ENCODE measurements at regions not wholly inside any gene's neighbourhood (a gene's known extent, or its start where the extent isn't known, plus 50 kb on each side); places are given as distances from the start of the nearest gene placed in this dataset.
"Not testable (repeated sequence)": the region's sequence is repeated elsewhere in the genome, so short reads cannot be mapped to it uniquely, and the experiment has no call there.

- Histone ChIP-seq H3K36me3 (replicated peaks in 1 of 2; ENCODE audit: control insufficient read depth in 2 of 2, insufficient read depth in 2 of 2, low read length in 2 of 2) (no peaks in the 10 kb centered on the region), H3K23ac (ENCODE audit: low read depth, low read length, poor library complexity) (no peak overlapping the region), H2BK15ac (ENCODE audit: low read length) (no peak overlapping the region), H3K4ac (ENCODE audit: low read length) (no peak overlapping the region), H3K9ac (ENCODE audit: low read depth, low read length, poor library complexity) (no peak overlapping the region), H3K4me3 (ENCODE audit: low read length in 2 of 2) (no peak overlapping the region), H3K9me3 (replicated peaks in 1 of 2; ENCODE audit: control insufficient read depth in 2 of 2, insufficient read depth in 1 of 2, low read depth in 1 of 2, low read length in 2 of 2) (no peaks in the 10 kb centered on the region), H3K27ac (replicated peaks; ENCODE audit: low read length) (no peak overlapping the region), H2BK120ac (ENCODE audit: low read depth, low read length) (no peak overlapping the region), H2AFZ (ENCODE audit: low read length) (no peak overlapping the region), H4K91ac (ENCODE audit: low read depth, low read length, poor library complexity) (no peak overlapping the region), H3K18ac (ENCODE audit: low read length) (no peak overlapping the region), H2BK12ac (ENCODE audit: low read length) (no peak overlapping the region), H4K8ac (ENCODE audit: low read depth, low read length) (no peak overlapping the region), H2BK5ac (ENCODE audit: low read length) (no peak overlapping the region), H3K14ac (ENCODE audit: low read length) (no peak overlapping the region), H3K27me3 (ENCODE audit: control insufficient read depth in 3 of 3, insufficient read depth in 3 of 3, low read depth in 1 of 3, low read length in 3 of 3) (no peaks in the 10 kb centered on the region), H3K4me2 (ENCODE audit: insufficient read depth, low read length, poor library complexity, severe bottlenecking) (no peak overlapping the region), H3K79me1 (ENCODE audit: low read depth, low read length) (no peaks in the 10 kb centered on the region), H2AK5ac (ENCODE audit: low read depth, low read length) (no peak overlapping the region), H3K4me1 (ENCODE audit: control insufficient read depth in 2 of 2, insufficient read depth in 1 of 2, low read depth in 1 of 2, low read length in 2 of 2) (no peaks in the 10 kb centered on the region)
- no CpG with 5 or more reads among the region's 2 CpGs for WGBS, 2 donors (ENCODE audit: extremely low coverage in 2 of 2, insufficient read length in 2 of 2, insufficient replicate concordance in 1 of 2)
- no peak for DNase-seq (ENCODE audit: low spot score)
Measured at GRCh38 chr14:28163897-28164296, 602.7 kb upstream of the FOXG1 start.

- not testable (repeated sequence) for H3K4me2 ChIP-seq (ENCODE audit: insufficient read depth, low read length, poor library complexity, severe bottlenecking); H3K18ac ChIP-seq (ENCODE audit: low read length); H4K91ac ChIP-seq (ENCODE audit: low read depth, low read length, poor library complexity); H2AK5ac ChIP-seq (ENCODE audit: low read depth, low read length); H3K4ac ChIP-seq (ENCODE audit: low read length); H4K8ac ChIP-seq (ENCODE audit: low read depth, low read length); H3K36me3 ChIP-seq (replicated peaks in 1 of 2; ENCODE audit: control insufficient read depth in 2 of 2, insufficient read depth in 2 of 2, low read length in 2 of 2); H3K4me1 ChIP-seq (ENCODE audit: control insufficient read depth in 2 of 2, insufficient read depth in 1 of 2, low read depth in 1 of 2, low read length in 2 of 2); H3K9me3 ChIP-seq (replicated peaks in 1 of 2; ENCODE audit: control insufficient read depth in 2 of 2, insufficient read depth in 1 of 2, low read depth in 1 of 2, low read length in 2 of 2); H2BK12ac ChIP-seq (ENCODE audit: low read length); H2BK15ac ChIP-seq (ENCODE audit: low read length); H3K14ac ChIP-seq (ENCODE audit: low read length); H2BK120ac ChIP-seq (ENCODE audit: low read depth, low read length); H3K79me1 ChIP-seq (ENCODE audit: low read depth, low read length); H3K27ac ChIP-seq (replicated peaks; ENCODE audit: low read length); H2BK5ac ChIP-seq (ENCODE audit: low read length); H3K23ac ChIP-seq (ENCODE audit: low read depth, low read length, poor library complexity); H3K27me3 ChIP-seq (ENCODE audit: control insufficient read depth in 3 of 3, insufficient read depth in 3 of 3, low read depth in 1 of 3, low read length in 3 of 3); DNase-seq (ENCODE audit: low spot score); H3K9ac ChIP-seq (ENCODE audit: low read depth, low read length, poor library complexity)
- peak overlapping the region in 1 of 2 donors; percentile 47 for H3K4me3 ChIP-seq (ENCODE audit: low read length in 2 of 2)
- peak overlapping the region; percentile 45 for H2AFZ ChIP-seq (ENCODE audit: low read length)
- no CpG with 5 or more reads among the region's 29 CpGs for WGBS, 2 donors (ENCODE audit: extremely low coverage in 2 of 2, insufficient read length in 2 of 2, insufficient replicate concordance in 1 of 2)
Measured at GRCh38 chr14:28187902-28188830, 578.4 kb upstream of the FOXG1 start.

GRCh38 chr14:28196878-28197277 lies 569.7 kb upstream of the FOXG1 start:
- no peaks in the 10 kb centered on the region for H3K36me3 ChIP-seq (replicated peaks in 1 of 2; ENCODE audit: control insufficient read depth in 2 of 2, insufficient read depth in 2 of 2, low read length in 2 of 2)
- no CpG with 5 or more reads among the region's 4 CpGs for WGBS, 2 donors (ENCODE audit: extremely low coverage in 2 of 2, insufficient read length in 2 of 2, insufficient replicate concordance in 1 of 2)

GRCh38 chr14:28220391-28220790 lies 546.2 kb upstream of the FOXG1 start:
- H3K79me1 ChIP-seq (ENCODE audit: low read depth, low read length) = no peaks in the 10 kb centered on the region
- no peak overlapping the region for H2BK12ac ChIP-seq (ENCODE audit: low read length)
- H4K91ac ChIP-seq (ENCODE audit: low read depth, low read length, poor library complexity) = no peak overlapping the region
- no peaks in the 10 kb centered on the region for H3K36me3 ChIP-seq (replicated peaks in 1 of 2; ENCODE audit: control insufficient read depth in 2 of 2, insufficient read depth in 2 of 2, low read length in 2 of 2)
- no peaks in the 10 kb centered on the region for H3K4me1 ChIP-seq (ENCODE audit: control insufficient read depth in 2 of 2, insufficient read depth in 1 of 2, low read depth in 1 of 2, low read length in 2 of 2)
- H3K9ac ChIP-seq (ENCODE audit: low read depth, low read length, poor library complexity) = no peak overlapping the region
- H3K4ac ChIP-seq (ENCODE audit: low read length) = no peak overlapping the region
- no peak overlapping the region for H3K27ac ChIP-seq (replicated peaks; ENCODE audit: low read length)
- no peaks in the 10 kb centered on the region for H3K9me3 ChIP-seq (replicated peaks in 1 of 2; ENCODE audit: control insufficient read depth in 2 of 2, insufficient read depth in 1 of 2, low read depth in 1 of 2, low read length in 2 of 2)
- H2BK5ac ChIP-seq (ENCODE audit: low read length) = no peak overlapping the region
- no peak overlapping the region for H3K14ac ChIP-seq (ENCODE audit: low read length)
- no CpG with 5 or more reads among the region's 2 CpGs for WGBS, 2 donors (ENCODE audit: extremely low coverage in 2 of 2, insufficient read length in 2 of 2, insufficient replicate concordance in 1 of 2)
- no peak overlapping the region for H3K4me2 ChIP-seq (ENCODE audit: insufficient read depth, low read length, poor library complexity, severe bottlenecking)
- no peak overlapping the region for H2BK15ac ChIP-seq (ENCODE audit: low read length)
- H3K27me3 ChIP-seq (ENCODE audit: control insufficient read depth in 3 of 3, insufficient read depth in 3 of 3, low read depth in 1 of 3, low read length in 3 of 3) = no peaks in the 10 kb centered on the region
- DNase-seq (ENCODE audit: low spot score) = no peak
- H3K23ac ChIP-seq (ENCODE audit: low read depth, low read length, poor library complexity) = no peak overlapping the region
- no peak overlapping the region for H3K18ac ChIP-seq (ENCODE audit: low read length)
- H4K8ac ChIP-seq (ENCODE audit: low read depth, low read length) = no peak overlapping the region
- no peak overlapping the region for H2AK5ac ChIP-seq (ENCODE audit: low read depth, low read length)
- no peak overlapping the region for H2AFZ ChIP-seq (ENCODE audit: low read length)
- H3K4me3 ChIP-seq (ENCODE audit: low read length in 2 of 2) = peak overlapping the region in 1 of 2 donors; percentile 23
- no peak overlapping the region for H2BK120ac ChIP-seq (ENCODE audit: low read depth, low read length)

More at GRCh38 chr14:28196878-28197277, 569.7 kb upstream of the FOXG1 start:
- Histone ChIP-seq H3K23ac (ENCODE audit: low read depth, low read length, poor library complexity) (no peak overlapping the region), H2AK5ac (ENCODE audit: low read depth, low read length) (no peak overlapping the region), H3K79me1 (ENCODE audit: low read depth, low read length) (no peaks in the 10 kb centered on the region), H4K8ac (ENCODE audit: low read depth, low read length) (no peak overlapping the region), H3K14ac (ENCODE audit: low read length) (no peak overlapping the region), H3K9me3 (replicated peaks in 1 of 2; ENCODE audit: control insufficient read depth in 2 of 2, insufficient read depth in 1 of 2, low read depth in 1 of 2, low read length in 2 of 2) (no peaks in the 10 kb centered on the region), H2AFZ (ENCODE audit: low read length) (no peak overlapping the region), H3K27me3 (ENCODE audit: control insufficient read depth in 3 of 3, insufficient read depth in 3 of 3, low read depth in 1 of 3, low read length in 3 of 3) (no peaks in the 10 kb centered on the region), H3K4me1 (ENCODE audit: control insufficient read depth in 2 of 2, insufficient read depth in 1 of 2, low read depth in 1 of 2, low read length in 2 of 2) (no peaks in the 10 kb centered on the region), H2BK5ac (ENCODE audit: low read length) (no peak overlapping the region), H3K4me2 (ENCODE audit: insufficient read depth, low read length, poor library complexity, severe bottlenecking) (no peak overlapping the region), H2BK12ac (ENCODE audit: low read length) (no peak overlapping the region), H2BK120ac (ENCODE audit: low read depth, low read length) (no peak overlapping the region), H3K4me3 (ENCODE audit: low read length in 2 of 2) (no peak overlapping the region), H4K91ac (ENCODE audit: low read depth, low read length, poor library complexity) (no peak overlapping the region), H3K27ac (replicated peaks; ENCODE audit: low read length) (no peak overlapping the region), H2BK15ac (ENCODE audit: low read length) (no peak overlapping the region), H3K4ac (ENCODE audit: low read length) (no peak overlapping the region), H3K18ac (ENCODE audit: low read length) (no peak overlapping the region), H3K9ac (ENCODE audit: low read depth, low read length, poor library complexity) (no peak overlapping the region)
- no peak for DNase-seq (ENCODE audit: low spot score)

All from neuronal stem cell (in vitro differentiated cells).